ENCODE measurements at regions not wholly inside any gene's neighbourhood (a gene's known extent, or its start where the extent isn't known, plus 50 kb on each side); places are given as distances from the start of the nearest gene placed in this dataset.
A peak's percentile ranks its signal among the peaks of the same experiment; 100 is the strongest.

GRCh38 chr20:6613280-6613861 is 154.1 kb upstream of the BMP2 start (continued):
- TF ChIP-seq NRF1 (conservative IDR thresholded peaks at IDR 0.05; ENCODE audit: low read depth, low read length), result no peak
- TF ChIP-seq MXI1 (IDR thresholded peaks at IDR 0.05; ENCODE audit: low read depth, low read length), result no peak
- no peak for TF ChIP-seq E4F1 (IDR thresholded peaks at IDR 0.05; ENCODE audit: borderline replicate concordance, partially characterized antibody)
- TF ChIP-seq CEBPZ (IDR thresholded peaks at IDR 0.05; ENCODE audit: low read depth, low read length), result no peak
- no peak for TF ChIP-seq SKIL (IDR thresholded peaks at IDR 0.05; ENCODE audit: low read depth, poor library complexity, severe bottlenecking)
- no peak for TF ChIP-seq RUNX3 (IDR thresholded peaks at IDR 0.05; ENCODE audit: low read length)
- no peak for TF ChIP-seq NFYA (IDR thresholded peaks at IDR 0.05; ENCODE audit: borderline replicate concordance, low read depth, low read length)
- no peak for TF ChIP-seq STAT3 (IDR thresholded peaks at IDR 0.05; ENCODE audit: low read depth, low read length)
- TF ChIP-seq ZNF207 (IDR thresholded peaks at IDR 0.05; ENCODE audit: borderline replicate concordance), result no peak
- TF ChIP-seq STAT1 (conservative IDR thresholded peaks at IDR 0.05), result no peak
- TF ChIP-seq SMAD1 (IDR thresholded peaks at IDR 0.05; ENCODE audit: low read depth, partially characterized antibody), result no peak
- 0 out of 2 replicates have a peak, but pooled peaks have one; percentile 19 for TF ChIP-seq ATF7 (IDR thresholded peaks at IDR 0.05; ENCODE audit: low read depth)
- no peak for TF ChIP-seq PML (IDR thresholded peaks at IDR 0.05; ENCODE audit: low read length)
- no peak for TF ChIP-seq PAX5 (IDR thresholded peaks at IDR 0.05; ENCODE audit: borderline replicate concordance, low read depth, low read length)
- no peak for TF ChIP-seq PRDM15 (CRISPR knock-in tag; IDR thresholded peaks at IDR 0.05)
- TF ChIP-seq, protein P1, sequence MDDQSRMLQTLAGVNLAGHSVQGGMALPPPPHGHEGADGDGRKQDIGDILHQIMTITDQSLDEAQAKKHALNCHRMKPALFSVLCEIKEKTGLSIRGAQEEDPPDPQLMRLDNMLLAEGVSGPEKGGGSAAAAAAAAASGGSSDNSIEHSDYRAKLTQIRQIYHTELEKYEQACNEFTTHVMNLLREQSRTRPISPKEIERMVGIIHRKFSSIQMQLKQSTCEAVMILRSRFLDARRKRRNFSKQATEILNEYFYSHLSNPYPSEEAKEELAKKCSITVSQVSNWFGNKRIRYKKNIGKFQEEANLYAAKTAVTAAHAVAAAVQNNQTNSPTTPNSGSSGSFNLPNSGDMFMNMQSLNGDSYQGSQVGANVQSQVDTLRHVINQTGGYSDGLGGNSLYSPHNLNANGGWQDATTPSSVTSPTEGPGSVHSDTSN (IDR thresholded peaks at IDR 0.05; ENCODE audit: insufficient replicate concordance, low read depth, low read length), result no peak

All from GM12878 (cell line).